ENCODE measurements at regions not wholly inside any gene's neighbourhood (a gene's known extent, or its start where the extent isn't known, plus 50 kb on each side); places are given as distances from the start of the nearest gene placed in this dataset.

DNA sequence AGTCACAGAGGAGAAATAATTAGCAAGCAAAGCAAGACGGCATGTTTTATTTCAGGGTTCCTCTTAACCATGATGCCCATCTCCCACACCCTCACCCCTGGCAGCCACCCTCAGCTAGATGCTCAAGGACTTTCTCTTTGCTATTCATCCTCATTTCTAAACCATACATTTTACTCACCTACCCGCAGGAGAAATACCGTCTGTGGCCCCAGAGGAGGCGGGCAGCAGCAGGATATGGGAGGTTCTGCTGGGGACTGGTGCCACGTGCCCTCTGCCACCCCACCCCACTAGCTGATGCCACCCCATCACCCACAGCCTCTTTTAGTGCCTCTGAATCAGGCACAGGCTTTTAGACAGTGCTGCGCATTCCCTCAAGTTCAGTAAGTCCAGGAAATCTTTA lies 168.7 kb upstream of the ITGB1 start:
- no peak for DNase-seq (ENCODE audit: low read depth)

GRCh38 chr10:33125522-33126517 lies 167.8 kb upstream of the ITGB1 start:
- DNase-seq (ENCODE audit: low read depth), result no peak

DNA sequence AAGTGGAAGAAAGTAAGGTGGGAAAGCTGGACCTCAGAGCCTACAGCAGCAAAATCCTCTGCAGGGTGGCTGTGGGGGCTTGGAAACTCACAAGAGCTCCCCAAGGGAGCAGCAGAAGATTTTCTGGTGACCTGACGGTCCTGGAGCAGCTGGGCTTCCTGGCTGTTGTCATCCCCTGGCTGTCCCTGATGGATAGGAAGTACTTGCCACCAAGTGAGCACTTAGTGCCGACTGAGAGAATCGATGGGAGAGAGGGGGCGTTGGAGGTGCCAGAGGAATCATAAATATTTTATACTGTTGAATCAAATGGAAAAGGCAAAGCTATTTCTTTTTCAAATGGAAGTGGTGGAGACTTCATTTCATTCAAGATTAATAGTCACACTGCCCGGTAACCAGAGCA lies 167.1 kb upstream of the ITGB1 start:
- no peak for DNase-seq (ENCODE audit: low read depth)

DNA sequence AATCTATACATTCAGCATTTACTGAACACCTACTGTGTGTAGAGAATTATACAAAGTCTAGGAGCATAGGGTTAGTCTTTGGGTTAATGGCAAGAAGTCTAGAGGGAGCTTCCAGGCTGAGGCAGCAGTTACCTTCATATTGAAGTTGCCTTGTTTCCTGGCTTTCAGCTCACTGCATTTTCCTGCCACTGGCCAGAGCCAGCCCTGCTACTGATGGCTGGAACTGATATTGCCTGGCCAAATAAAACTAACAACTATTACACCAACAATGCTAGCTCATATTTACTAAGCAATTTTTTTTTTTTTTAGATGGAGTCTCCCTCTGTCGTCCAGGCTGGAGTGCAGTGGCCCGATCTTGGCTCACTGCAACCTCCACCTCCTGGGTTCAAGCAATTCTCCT lies 165.7 kb upstream of the ITGB1 start:
- DNase-seq (ENCODE audit: low read depth), result peak; percentile 25

- DNase-seq (ENCODE audit: low read depth), result peak; percentile 98
These were observed 164.2 kb upstream of the ITGB1 start for GRCh38 chr10:33122014-33122809.

GRCh38 chr10:33120700-33121099 lies 162.7 kb upstream of the ITGB1 start:
- DNase-seq (ENCODE audit: low read depth), result no peak

GRCh38 chr10:33120275-33120674 lies 162.2 kb upstream of the ITGB1 start:
- no peak for DNase-seq (ENCODE audit: low read depth)

DNA sequence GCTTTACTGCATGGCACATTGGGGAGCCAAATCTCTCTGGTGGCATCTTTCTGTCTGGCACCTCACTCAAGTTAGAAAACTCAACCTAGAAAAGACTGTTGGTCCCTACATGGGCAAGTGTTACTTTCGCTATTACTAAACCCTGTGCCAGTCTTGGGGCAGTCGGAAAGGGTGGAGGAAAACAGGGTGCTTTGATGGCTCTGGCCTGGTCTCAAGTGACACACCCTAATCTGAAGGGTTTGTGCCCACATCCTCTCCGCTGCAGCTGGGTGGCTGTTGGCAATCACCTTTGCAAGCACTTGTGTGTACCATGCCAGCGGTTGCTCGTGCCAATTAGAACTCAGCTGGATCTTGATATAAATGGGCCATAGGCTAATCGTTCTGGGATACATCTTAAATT lies 159.8 kb upstream of the ITGB1 start:
- DNase-seq (ENCODE audit: low read depth), result no peak

DNA sequence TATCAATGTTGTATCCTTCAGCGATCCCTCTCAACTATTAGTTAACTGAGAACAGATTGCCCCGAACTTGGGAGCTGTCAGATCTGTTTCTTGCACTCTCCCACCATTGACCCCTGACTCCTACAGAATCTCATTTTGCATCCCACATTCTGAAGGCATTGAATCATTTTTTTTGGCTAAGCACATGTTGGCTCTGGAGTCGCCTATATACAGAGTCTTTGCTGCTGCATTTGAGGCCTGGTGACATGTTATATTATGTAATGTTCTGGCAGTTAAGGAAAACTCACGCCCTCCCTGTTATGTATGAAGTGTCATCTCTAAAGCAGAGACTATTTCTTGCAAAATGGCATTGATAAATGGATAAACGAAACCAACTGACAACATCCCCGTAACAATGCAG lies 159.2 kb upstream of the ITGB1 start:
- DNase-seq (ENCODE audit: low read depth), result no peak

DNA sequence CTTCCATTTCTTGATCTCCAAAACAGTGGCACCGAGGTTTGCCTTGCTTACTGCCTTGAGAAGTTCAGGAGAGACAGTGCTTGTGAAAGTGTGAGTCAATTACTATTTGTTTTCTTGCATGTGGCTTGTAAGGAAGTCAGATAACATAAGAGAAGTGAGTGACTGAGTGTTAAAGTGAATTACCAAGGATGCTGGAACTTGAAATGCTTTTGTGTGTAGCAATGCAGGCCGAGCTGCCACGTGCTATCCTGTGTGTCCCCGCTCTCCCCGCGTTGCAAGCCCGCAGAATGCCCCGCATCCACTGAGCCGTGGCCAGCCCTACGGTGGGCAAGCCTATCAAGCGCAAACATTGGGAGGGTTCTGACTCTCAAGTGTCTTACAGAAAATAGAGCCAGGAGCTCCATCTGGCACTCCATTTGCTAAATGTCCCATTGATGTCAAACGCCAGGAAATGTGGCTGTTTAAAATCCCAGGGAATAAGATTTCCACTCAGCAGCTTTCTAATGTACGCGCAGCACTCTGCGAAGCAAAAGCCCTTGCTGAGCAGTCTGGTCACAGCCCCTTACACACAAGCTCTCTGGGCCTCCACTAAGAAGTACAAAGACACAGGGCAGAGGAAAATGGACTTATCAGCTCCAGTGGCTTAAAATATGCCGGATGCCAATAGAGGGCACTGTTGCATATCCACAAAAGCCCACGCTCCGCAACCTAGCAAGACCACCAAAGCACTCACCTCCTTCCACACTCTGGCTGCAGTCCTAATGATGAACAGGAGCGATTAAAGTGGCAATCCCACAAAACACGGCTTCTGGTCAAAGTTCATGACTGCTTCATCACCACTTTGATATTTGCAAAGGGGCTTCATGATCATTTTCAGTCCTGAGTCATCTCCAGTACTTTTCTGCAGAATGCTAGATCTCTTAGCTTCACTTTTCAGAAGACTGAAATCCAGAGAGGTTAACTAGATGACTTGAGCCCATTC lies 158.0 kb upstream of the ITGB1 start:
- DNase-seq (ENCODE audit: low read depth), result peak; percentile 44

DNA sequence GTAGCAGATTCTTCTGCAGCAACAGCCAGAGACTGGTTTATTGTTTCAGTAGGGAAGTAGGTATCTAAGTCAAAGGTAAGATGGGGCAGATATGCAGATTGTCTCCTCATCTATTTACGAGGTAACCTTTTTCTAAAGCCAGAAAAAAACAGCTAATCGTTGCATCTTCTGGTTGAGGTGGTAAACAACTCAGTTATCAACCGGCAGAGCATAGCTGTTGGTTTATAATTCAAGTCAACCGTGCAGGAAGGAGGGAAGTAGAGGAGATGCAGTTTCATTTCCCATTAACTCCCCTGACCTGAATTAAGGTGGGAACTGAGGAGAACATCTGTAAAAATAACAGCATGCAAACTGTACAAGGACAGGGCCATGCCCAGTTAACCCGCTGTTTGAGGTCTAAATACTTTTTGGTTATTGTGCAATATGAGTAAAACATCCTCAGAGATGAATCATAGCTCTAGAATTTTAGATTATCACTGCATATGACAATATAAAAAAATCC lies 156.5 kb upstream of the ITGB1 start:
- DNase-seq (ENCODE audit: low read depth), result peak; percentile 42

- no peak for DNase-seq (ENCODE audit: low read depth)
These were observed 155.4 kb upstream of the ITGB1 start for GRCh38 chr10:33113466-33113865.

DNA sequence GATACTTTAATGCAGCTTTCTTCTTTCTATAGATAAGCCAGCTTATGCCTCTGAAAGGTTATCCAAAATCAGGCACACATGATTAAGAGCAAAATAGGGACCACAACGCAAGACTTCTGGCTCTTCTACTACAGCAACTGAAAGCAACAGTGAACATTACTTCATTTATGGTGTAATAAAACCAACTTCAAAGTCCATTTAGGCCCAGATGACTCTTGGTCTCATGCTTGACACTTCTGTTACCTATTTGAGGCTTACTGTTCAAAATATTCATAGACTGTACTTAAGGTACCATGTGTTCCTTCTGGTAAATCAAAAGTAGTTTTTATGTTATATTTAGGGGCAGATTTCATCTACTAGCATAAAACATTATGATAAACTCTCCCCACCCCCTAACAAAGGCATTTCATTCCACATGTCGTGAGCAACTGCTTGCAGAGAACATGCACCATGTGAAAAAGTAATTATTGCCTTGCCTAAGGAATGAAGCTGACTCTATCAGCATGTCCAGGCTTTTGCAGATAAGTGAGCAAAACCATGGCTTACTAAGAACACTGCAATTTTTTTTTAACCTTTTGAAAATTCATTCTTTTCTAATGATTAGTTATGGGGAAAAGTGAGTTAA lies 154.9 kb upstream of the ITGB1 start:
- DNase-seq (ENCODE audit: low read depth), result no peak

- DNase-seq (ENCODE audit: low read depth), result no peak
These were observed 153.5 kb upstream of the ITGB1 start for GRCh38 chr10:33111488-33112051.

DNA sequence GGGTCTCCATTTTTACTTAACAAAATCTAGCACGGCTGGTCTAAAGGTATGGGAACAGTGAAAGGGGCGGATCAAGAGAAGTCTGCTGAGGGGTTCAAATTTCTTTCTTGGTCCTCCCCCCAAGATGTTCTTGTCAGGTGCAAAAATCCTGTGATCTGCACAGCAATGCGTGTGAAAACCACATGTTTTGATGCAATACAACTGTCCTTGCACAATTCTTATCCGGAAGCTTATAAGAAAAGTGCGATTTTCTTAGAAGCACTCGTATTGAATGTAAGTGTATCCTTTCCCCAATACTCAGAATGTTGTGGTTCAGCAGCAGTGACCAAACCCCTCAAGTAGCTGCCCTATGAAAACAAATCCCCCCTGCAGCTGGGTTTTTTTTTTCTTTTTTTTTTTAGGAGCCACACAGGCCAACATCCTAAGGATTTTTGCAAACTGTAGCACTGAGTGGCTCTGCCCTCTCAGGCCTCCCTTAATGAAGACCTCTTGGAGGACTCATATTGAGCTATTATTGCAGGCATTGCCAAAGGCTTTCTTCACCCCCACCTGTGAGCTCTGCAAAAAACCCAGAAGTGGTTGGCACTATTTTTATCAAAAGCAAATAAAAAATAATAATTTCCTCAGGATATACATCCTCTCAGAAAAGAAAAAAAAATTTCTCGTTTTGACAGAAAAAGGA lies 151.9 kb upstream of the ITGB1 start:
- DNase-seq (ENCODE audit: low read depth), result no peak

DNA sequence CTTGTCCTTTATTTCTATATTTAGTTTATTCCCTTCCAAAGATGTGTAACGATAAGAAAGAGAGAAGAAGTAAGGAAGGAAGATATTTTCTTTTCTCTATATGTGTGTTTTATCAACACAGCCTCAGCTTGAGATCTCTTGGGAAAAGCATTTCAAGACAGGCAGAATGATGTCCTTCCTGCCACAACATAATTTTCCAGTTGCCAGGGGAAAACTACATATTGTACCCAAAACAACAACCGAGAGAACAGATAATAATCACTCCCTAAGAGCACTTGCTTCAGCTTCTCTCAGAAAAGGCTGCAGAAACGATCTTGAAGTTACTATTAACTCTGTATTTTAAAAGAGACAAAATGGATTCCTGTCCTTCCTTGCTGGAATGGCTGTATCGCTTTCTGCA lies 151.4 kb upstream of the ITGB1 start:
- DNase-seq (ENCODE audit: low read depth), result no peak

- DNase-seq (ENCODE audit: low read depth), result no peak
These were observed 149.9 kb upstream of the ITGB1 start for GRCh38 chr10:33107953-33108352.

DNA sequence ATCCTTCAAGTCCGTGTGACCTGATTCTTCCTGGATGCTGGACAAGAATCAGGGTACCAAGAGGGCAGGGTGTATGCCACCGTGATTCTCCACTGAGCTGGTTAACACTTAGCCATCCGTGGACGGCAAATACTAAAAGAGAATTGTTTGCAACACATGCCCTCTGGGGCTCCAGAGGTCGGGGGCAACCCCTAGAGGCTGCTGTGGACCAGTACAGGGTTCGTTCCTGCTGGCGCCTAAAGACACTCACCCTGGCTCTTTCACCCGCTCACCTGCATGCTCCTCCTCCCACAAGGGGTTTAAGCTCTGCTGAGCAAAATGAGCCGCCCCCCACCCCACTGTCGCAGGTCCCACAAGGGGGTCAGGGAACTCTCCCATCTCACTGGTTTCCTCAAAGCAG lies 148.7 kb upstream of the ITGB1 start:
- DNase-seq (ENCODE audit: low read depth), result no peak

- DNase-seq (ENCODE audit: low read depth), result no peak
These were observed 145.9 kb upstream of the ITGB1 start for GRCh38 chr10:33103863-33104379.

- DNase-seq (ENCODE audit: low read depth), result no peak
These were observed 144.0 kb upstream of the ITGB1 start for GRCh38 chr10:33102071-33102470.
